ENCODE measurements at regions not wholly inside any gene's neighbourhood (a gene's known extent, or its start where the extent isn't known, plus 50 kb on each side); places are given as distances from the start of the nearest gene placed in this dataset.

GRCh38 chr10:105921348-105921747 lies 1243.2 kb downstream of the SORCS1 start:
- Histone ChIP-seq H3K9me1 (replicated peaks; ENCODE audit: control insufficient read depth, extremely low read depth, insufficient read depth, low read length) (no peaks in the 10 kb centered on the region), H3K9ac (replicated peaks; ENCODE audit: extremely low read depth, insufficient read depth, low read length) (no peak overlapping the region), H3K4me1 (ENCODE audit: control insufficient read depth, extremely low read depth, insufficient read depth, low read length) (no peaks in the 10 kb centered on the region), H3K4me3 (replicated peaks in 1 of 3; ENCODE audit: insufficient read depth in 1 of 3, low read depth in 1 of 3, low read length in 3 of 3) (no peak overlapping the region), H3K9me3 (replicated peaks; ENCODE audit: control insufficient read depth, insufficient read depth, low read length) (peaks cover 5% of the 10 kb centered on the region), H3K27me3 (ENCODE audit: control insufficient read depth in 2 of 2, insufficient read depth in 2 of 2, low read length in 2 of 2) (no peaks in the 10 kb centered on the region), H4K20me1 (replicated peaks; ENCODE audit: control insufficient read depth, extremely low read depth, insufficient read depth, low read length) (no peaks in the 10 kb centered on the region), H3K79me2 (ENCODE audit: control insufficient read depth, insufficient read depth, low read length) (no peaks in the 10 kb centered on the region), H2AFZ (ENCODE audit: low read depth, low read length) (no peak overlapping the region), H3K36me3 (ENCODE audit: control insufficient read depth in 2 of 2, extremely low read depth in 1 of 2, insufficient read depth in 2 of 2, low read length in 2 of 2) (no peaks in the 10 kb centered on the region), H3K27ac (ENCODE audit: insufficient read depth, low read depth, low read length) (no peak overlapping the region), H3K4me2 (ENCODE audit: insufficient read depth, low read length) (no peak overlapping the region)
- intact Hi-C loops (cut with micrococcal nuclease) = no loop called here
- ChIA-PET POLR2A (no interaction called here), CTCF (no interaction called here)
- DNase-seq (ENCODE audit: low read depth, low spot score) (no peak), FAIRE-seq (no peak)
- dilution Hi-C loops (cut with MboI; ENCODE audit: extremely low pct_ligation_motif_present, low sequenced_read_pairs) = no loop called here
- TF ChIP-seq MYC (IDR thresholded peaks at IDR 0.05; ENCODE audit: low read depth, low read length) (no peak), JUN (IDR thresholded peaks at IDR 0.05; ENCODE audit: borderline replicate concordance, insufficient read depth, insufficient read length, low read depth) (no peak), MAX (IDR thresholded peaks at IDR 0.05; ENCODE audit: insufficient read depth, insufficient read length) (no peak), FOS (IDR thresholded peaks at IDR 0.05; ENCODE audit: borderline replicate concordance, insufficient read depth, low read length) (no peak), POLR2AphosphoS5 (IDR thresholded peaks at IDR 0.05; ENCODE audit: insufficient read depth, low read depth, low read length) (no peak), CTCF (IDR thresholded peaks at IDR 0.05; ENCODE audit: extremely low read depth in 1 of 2, insufficient read depth in 1 of 2, low read depth in 1 of 2, low read length in 2 of 2) (no peak), POLR2A (IDR thresholded peaks at IDR 0.05; ENCODE audit: low read depth, low read length) (no peak), GATA2 (IDR thresholded peaks at IDR 0.05; ENCODE audit: insufficient read depth, insufficient read length, low read depth, low read length) (no peak), EZH2 (IDR thresholded peaks at IDR 0.05; ENCODE audit: borderline replicate concordance, low read depth, low read length, severe bottlenecking) (no peak)
- BruUV-seq (replicated peaks) = no TSS peak

Measured in endothelial cell of umbilical vein (primary cell).